Activated T-helper 2 cell treated with anti-CD3 and anti-CD28 coated beads, Interferon-gamma antibody, Interleukin-2, Interleukin-4, amounts not matched to agents 10 μg/mL and 5 μg/mL and 100 μg/mL, durations not matched to agents 14 hours and 24 hours and 36 hours (primary cell): ENCODE measurements at regions not wholly inside any gene's neighbourhood (a gene's known extent, or its start where the extent isn't known, plus 50 kb on each side); places are given as distances from the start of the nearest gene placed in this dataset.

Source experiments
- DNase-seq: peaks from one replicate; pipeline ENCODE4 v3.0.0; 2021; ENCODE audit warnings: low spot score
- H3K27ac Mint-ChIP-seq: one replicate; pipeline ENCODE4 v1.8.0; 2021; ENCODE audit warnings: mixed read lengths
- H3K27me3 Mint-ChIP-seq: one replicate; pipeline ENCODE4 v1.8.0; 2021; ENCODE audit warnings: low read depth, mixed read lengths
- H3K36me3 Mint-ChIP-seq: one replicate; pipeline ENCODE4 v1.8.0; 2021; ENCODE audit warnings: low read depth, mixed read lengths
- H3K4me1 Mint-ChIP-seq: one replicate; pipeline ENCODE4 v1.8.0; 2021; ENCODE audit warnings: low read depth, mixed read lengths
- H3K4me3 Mint-ChIP-seq: one replicate; pipeline ENCODE4 v1.8.0; 2021; ENCODE audit warnings: low read depth, mild to moderate bottlenecking, moderate library complexity, mixed read lengths
- H3K9me3 Mint-ChIP-seq: one replicate; pipeline ENCODE4 v1.8.0; 2021; ENCODE audit warnings: mixed read lengths
- intact Hi-C: fragments of 100-400 bp; cut with micrococcal nuclease; formaldehyde crosslinking; loops from one replicate; pipeline ENCODE4 v1.15.1; 2023

DNA sequence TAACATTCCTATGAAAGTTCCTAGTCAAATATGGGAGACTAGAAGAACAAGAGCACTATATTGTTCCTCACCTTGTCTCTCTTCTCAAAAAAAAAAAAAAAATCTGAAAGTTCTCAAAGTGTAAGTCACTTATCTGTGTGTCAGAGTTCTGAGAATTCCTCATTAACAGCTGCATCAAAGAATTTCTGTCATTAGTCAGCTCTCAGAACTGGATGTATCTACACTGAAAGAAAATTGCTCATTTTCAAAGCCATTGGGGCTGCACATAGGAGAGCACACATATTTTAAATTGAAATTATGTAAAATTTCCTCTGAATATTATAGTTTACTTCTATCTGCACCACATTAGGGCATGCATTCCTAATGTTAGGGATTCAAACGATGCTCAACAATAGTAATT, 99.5 kb upstream of the FTMT start:
- Mint-ChIP-seq H3K4me3 (no peak overlapping the region), H3K9me3 (no peaks in the 10 kb centered on the region), H3K4me1 (no peaks in the 10 kb centered on the region), H3K27ac (no peak overlapping the region), H3K36me3 (no peaks in the 10 kb centered on the region), H3K27me3 (no peaks in the 10 kb centered on the region)
- DNase-seq: no peak
- intact Hi-C loops: no loop called here

DNA sequence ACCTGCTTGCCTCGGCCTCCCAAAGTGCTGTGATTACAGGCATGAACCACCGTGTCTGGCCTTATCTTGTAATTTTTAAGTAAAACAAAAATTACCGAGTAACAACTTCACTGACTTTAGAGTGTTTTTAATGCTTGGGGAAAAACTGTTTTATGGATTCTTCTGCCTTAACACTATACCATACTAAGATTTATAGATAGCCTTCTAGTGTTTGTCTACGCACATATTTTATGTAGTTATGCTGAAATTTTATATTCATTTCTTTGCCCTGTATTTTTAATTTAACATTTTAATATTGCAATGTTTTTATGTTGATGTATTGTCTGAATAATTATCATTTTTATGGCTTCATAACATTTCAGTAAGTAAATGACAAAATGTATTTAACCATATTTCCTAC, 96.4 kb upstream of the FTMT start:
- intact Hi-C loops: no loop called here
- Mint-ChIP-seq H3K4me3 (no peak overlapping the region), H3K9me3 (no peaks in the 10 kb centered on the region), H3K27me3 (no peaks in the 10 kb centered on the region), H3K4me1 (no peaks in the 10 kb centered on the region), H3K36me3 (no peaks in the 10 kb centered on the region), H3K27ac (no peak overlapping the region)
- no peak for DNase-seq

DNA sequence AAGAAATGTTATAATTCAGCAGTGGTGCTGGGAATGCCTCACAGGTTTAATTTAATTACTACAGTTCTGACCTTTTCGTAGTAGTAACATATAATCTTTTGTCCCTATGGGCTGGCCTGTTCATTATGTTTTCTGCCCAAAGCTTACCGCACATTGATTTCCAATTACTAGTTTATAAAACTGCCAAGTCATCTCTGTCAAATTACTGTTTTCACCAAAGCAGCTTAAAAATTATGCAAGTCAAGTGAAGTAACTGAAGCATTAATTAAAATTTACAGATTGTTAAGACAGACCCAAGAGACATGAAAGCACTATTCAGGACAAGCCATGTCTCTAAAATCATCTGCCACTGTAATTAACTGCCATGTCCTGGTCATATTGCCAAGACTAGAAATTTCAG, 93.9 kb upstream of the FTMT start:
- H3K36me3 Mint-ChIP-seq: no peaks in the 10 kb centered on the region
- intact Hi-C loops: no loop called here

DNA sequence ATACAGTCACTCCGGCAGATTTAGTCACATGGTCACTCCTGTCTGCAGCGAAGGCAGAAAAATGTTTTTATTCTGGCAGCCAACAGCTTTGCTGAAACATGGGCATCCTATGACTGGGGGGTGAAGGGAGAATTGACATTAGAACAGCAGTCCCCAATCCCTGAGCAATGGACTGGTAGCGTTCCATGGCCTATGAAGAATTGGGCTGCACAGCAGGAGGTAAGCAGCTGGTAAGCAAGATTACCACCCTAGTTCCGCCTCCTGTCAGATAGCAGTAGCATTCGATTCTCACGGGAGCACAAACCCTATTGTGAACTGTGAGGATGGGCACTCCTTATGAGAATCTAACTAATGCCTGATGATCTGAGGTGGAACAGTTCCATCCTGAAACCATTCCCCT, 93.1 kb upstream of the FTMT start:
- Mint-ChIP-seq H3K4me3 (no peak overlapping the region), H3K36me3 (no peaks in the 10 kb centered on the region), H3K9me3 (no peaks in the 10 kb centered on the region), H3K27ac (no peak overlapping the region), H3K27me3 (no peaks in the 10 kb centered on the region), H3K4me1 (no peaks in the 10 kb centered on the region)
- DNase-seq: no peak
- intact Hi-C loops: no loop called here

More for the DNA sequence above, 93.9 kb upstream of the FTMT start:
- DNase-seq: no peak
- no peak overlapping the region for H3K27ac Mint-ChIP-seq
- H3K4me1 Mint-ChIP-seq: no peaks in the 10 kb centered on the region
- H3K27me3 Mint-ChIP-seq: no peaks in the 10 kb centered on the region
- no peak overlapping the region for H3K4me3 Mint-ChIP-seq
- H3K9me3 Mint-ChIP-seq: no peaks in the 10 kb centered on the region

DNA sequence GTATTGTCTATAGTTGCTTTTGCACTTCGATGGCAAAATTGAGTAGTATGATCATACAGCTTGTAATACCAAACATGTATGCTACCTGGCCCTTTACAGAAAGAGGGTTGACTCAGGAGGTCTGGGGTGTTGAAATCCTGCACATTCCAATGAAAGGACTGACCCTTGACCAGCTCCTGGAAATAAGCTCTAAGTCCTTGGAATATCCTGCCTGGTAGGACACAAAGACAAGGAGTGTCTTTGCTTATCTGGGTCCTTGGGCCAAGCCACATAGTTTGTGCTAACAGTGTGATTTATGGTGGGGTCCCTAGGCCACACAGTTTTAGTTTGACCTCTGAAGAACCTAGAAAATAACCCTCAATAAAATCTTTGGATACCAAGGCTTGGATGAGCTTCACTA, 89.3 kb upstream of the FTMT start:
- intact Hi-C loops: no loop called here

DNA sequence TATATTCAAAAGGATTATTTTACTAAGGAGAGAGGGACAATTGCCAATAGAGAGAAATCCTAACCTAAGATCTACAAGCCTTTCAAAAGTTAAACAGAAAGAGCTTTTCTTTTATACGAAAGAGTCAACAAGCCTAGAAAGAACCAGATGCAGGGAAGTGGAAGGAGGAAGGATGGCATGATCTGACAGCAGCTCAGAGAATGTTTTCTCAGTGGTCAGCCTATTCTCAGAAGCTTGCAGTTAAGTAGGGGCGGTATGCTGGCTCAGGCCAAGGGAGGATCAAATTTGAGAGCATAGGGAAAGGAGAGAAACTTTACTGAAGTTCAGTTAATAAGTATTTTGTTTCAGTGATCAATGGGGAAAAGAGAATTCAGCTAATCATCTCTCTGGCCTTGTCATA, 88.0 kb upstream of the FTMT start:
- no peaks in the 10 kb centered on the region for H3K36me3 Mint-ChIP-seq
- no peaks in the 10 kb centered on the region for H3K4me1 Mint-ChIP-seq
- no peak for DNase-seq
- H3K4me3 Mint-ChIP-seq: no peak overlapping the region
- H3K27me3 Mint-ChIP-seq: no peaks in the 10 kb centered on the region
- H3K9me3 Mint-ChIP-seq: no peaks in the 10 kb centered on the region
- intact Hi-C loops: no loop called here
- H3K27ac Mint-ChIP-seq: no peak overlapping the region

More for the DNA sequence above, 89.3 kb upstream of the FTMT start:
- DNase-seq: no peak
- no peak overlapping the region for H3K4me3 Mint-ChIP-seq
- H3K9me3 Mint-ChIP-seq: no peaks in the 10 kb centered on the region
- no peaks in the 10 kb centered on the region for H3K27me3 Mint-ChIP-seq
- H3K36me3 Mint-ChIP-seq: no peaks in the 10 kb centered on the region
- no peak overlapping the region for H3K27ac Mint-ChIP-seq
- no peaks in the 10 kb centered on the region for H3K4me1 Mint-ChIP-seq

DNA sequence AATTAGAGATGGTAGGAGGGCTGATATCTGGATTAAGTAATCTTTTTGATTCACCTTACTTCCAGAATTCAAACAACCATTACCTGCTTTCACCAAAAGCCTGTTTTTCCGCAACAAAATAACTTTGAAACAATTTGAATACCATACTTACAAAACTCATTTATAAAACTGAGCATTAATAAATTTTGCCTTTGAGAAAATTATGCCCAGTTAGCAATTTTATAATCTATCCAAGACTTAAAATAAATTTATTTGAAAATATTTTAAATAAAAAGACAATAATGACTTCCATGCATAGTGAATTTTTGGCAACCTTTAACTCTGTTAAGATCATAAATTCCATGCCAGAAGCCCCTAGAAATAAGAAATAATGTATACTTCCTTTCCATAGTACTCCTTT, 71.3 kb upstream of the FTMT start:
- Mint-ChIP-seq H3K9me3 (no peaks in the 10 kb centered on the region), H3K4me3 (no peak overlapping the region), H3K27me3 (no peaks in the 10 kb centered on the region), H3K27ac (no peak overlapping the region), H3K4me1 (no peaks in the 10 kb centered on the region), H3K36me3 (no peaks in the 10 kb centered on the region)
- intact Hi-C loops: no loop called here
- DNase-seq: no peak

DNA sequence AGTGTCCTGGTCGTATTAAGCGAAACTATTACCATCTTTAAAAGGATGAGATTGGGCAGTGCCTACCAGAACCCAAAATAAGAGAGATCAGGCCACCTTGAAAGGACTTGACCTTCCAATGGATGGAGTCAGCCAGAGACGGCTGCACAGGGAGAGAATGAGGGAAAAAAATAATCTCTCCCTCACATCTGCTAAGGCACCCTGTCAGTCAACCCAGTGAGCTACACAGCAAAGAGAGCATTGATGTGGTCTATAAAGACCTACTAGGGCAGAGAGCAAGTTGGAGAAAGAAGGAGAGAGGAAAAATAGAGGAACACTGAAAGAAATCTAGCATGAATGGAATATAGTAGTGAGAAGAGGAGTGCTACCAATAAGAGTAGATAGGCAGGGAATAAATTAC, 68.0 kb upstream of the FTMT start:
- H3K4me1 Mint-ChIP-seq: no peaks in the 10 kb centered on the region
- H3K27ac Mint-ChIP-seq: no peak overlapping the region
- DNase-seq: no peak
- H3K27me3 Mint-ChIP-seq: no peaks in the 10 kb centered on the region
- H3K4me3 Mint-ChIP-seq: no peak overlapping the region
- no peaks in the 10 kb centered on the region for H3K9me3 Mint-ChIP-seq
- no peaks in the 10 kb centered on the region for H3K36me3 Mint-ChIP-seq
- intact Hi-C loops: no loop called here

DNA sequence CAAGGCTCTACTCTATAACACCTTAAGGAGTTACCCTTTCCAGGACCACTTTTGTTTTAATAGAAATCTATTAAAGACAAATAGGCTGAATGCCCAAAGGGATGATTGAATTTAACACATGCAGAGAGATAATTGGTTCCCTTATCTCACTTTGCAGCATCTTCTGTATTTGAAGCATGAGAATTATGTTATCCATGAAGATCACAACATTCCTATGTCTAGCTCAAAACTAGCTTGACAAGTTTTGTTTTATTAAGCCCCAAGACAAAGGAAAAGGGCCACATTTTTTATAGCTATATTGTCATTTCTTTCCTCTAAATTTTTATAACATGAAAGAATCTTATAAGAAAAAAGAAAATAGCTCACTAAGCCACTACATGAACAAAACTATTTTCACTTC, 57.9 kb upstream of the FTMT start:
- intact Hi-C loops: no loop called here
- no peak overlapping the region for H3K27ac Mint-ChIP-seq
- no peaks in the 10 kb centered on the region for H3K9me3 Mint-ChIP-seq
- DNase-seq: no peak
- H3K27me3 Mint-ChIP-seq: no peaks in the 10 kb centered on the region
- H3K4me3 Mint-ChIP-seq: no peak overlapping the region
- no peaks in the 10 kb centered on the region for H3K36me3 Mint-ChIP-seq
- H3K4me1 Mint-ChIP-seq: no peaks in the 10 kb centered on the region

DNA sequence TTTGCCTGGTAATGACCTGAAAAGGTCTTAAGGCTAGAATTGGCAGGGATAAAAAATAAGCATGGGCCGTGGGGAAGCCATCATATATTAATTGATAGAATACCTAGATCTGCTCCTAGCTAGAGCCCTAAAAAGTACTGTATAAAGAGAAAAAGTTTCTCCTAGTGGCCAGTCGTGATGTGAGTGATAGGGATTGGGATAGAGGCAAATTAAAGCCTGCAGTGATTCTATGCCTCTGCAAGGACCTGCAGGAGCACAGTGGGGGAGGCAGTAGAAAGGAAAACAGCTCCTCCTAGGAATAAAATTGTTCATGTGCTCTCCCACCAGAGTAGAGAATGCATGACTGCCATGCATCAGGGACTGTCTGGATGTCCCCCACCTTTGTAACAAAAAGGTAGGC, 56.2 kb upstream of the FTMT start:
- no peaks in the 10 kb centered on the region for H3K4me1 Mint-ChIP-seq
- no peaks in the 10 kb centered on the region for H3K9me3 Mint-ChIP-seq
- intact Hi-C loops: no loop called here
- no peak overlapping the region for H3K27ac Mint-ChIP-seq
- H3K36me3 Mint-ChIP-seq: no peaks in the 10 kb centered on the region
- no peak overlapping the region for H3K4me3 Mint-ChIP-seq
- H3K27me3 Mint-ChIP-seq: no peaks in the 10 kb centered on the region
- DNase-seq: no peak

DNA sequence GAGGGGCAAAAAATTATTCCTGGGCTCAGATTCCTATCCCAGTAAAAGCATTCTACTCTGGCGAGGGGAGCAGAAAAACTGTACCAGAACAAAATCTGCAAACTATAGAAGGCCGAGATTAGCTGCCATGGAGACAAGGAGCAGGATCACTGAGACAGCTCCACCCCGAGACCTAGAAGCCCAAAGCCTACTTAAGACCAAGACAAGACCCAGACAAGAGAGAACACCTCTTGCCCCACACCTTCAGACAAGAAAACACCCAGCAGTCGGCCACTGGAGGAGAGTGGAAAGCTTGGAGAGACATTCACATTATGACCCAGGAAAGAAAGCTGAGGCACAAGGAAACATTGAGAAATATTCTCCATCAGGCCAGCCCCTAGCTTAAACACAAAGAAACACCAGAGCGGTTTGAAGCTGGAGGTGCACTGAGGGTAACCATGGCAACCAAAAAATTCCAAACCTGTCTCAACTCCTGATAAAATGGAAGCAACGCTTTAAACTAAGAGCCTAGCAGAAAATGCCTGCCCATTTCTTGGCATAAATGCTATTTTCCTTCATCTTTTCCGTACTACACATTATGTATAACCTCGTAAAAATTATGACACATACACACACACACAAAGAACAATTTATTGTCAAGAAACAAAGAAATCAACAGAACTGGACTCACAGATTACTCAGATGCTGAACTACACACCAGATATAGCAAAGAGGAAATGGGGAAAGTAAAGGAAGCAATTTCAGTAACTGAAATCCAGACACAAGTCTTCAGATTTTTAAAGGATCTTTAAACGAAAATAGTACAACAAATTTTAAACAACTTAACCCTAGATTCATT, 53.8 kb upstream of the FTMT start:
- Mint-ChIP-seq H3K4me1 (no peaks in the 10 kb centered on the region), H3K36me3 (no peaks in the 10 kb centered on the region), H3K27me3 (no peaks in the 10 kb centered on the region), H3K4me3 (no peak overlapping the region), H3K9me3 (no peaks in the 10 kb centered on the region), H3K27ac (no peak overlapping the region)
- DNase-seq: no peak
- intact Hi-C loops: no loop called here
